Epithelial cell of esophagus (primary cell): ENCODE measurements at regions not wholly inside any gene's neighbourhood (a gene's known extent, or its start where the extent isn't known, plus 50 kb on each side); places are given as distances from the start of the nearest gene placed in this dataset.

Source experiments
- DNase-seq: peaks from one replicate; pipeline ENCODE4 v3.0.0; 2010; ENCODE audit warnings: low read depth
- H3K4me3 ChIP-seq: 2 replicates; pipeline ENCODE4 v1.5.1; 2011; ENCODE audit warnings: mild to moderate bottlenecking, low read length, control low read depth
- TF ChIP-seq, protein P1 (sequence below): IDR thresholded peaks from 2 replicates; pipeline ENCODE4 v1.5.1; 2011; ENCODE audit warnings: low read depth, mild to moderate bottlenecking, low read length, control low read depth, inconsistent platforms; ENCODE audit not compliant: insufficient read depth; ENCODE audit errors: missing control alignments

DNA sequence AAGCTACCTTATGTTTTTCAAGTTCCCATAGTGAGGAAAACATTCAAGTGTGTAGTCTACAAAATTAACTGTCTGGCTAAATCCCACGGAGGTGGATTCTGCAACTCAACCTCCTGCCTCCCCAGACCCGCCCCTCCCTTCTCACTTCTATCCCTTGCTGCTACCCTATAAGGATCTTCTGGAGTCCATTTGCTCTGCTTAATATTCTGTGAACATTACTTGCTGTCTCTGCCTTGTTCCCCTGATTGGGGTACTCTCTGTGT is 163.2 kb downstream of the KCNE4 start:
- TF ChIP-seq, protein P1, sequence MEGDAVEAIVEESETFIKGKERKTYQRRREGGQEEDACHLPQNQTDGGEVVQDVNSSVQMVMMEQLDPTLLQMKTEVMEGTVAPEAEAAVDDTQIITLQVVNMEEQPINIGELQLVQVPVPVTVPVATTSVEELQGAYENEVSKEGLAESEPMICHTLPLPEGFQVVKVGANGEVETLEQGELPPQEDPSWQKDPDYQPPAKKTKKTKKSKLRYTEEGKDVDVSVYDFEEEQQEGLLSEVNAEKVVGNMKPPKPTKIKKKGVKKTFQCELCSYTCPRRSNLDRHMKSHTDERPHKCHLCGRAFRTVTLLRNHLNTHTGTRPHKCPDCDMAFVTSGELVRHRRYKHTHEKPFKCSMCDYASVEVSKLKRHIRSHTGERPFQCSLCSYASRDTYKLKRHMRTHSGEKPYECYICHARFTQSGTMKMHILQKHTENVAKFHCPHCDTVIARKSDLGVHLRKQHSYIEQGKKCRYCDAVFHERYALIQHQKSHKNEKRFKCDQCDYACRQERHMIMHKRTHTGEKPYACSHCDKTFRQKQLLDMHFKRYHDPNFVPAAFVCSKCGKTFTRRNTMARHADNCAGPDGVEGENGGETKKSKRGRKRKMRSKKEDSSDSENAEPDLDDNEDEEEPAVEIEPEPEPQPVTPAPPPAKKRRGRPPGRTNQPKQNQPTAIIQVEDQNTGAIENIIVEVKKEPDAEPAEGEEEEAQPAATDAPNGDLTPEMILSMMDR = no peak
- no peak for DNase-seq
- no peak overlapping the region for H3K4me3 ChIP-seq

DNA sequence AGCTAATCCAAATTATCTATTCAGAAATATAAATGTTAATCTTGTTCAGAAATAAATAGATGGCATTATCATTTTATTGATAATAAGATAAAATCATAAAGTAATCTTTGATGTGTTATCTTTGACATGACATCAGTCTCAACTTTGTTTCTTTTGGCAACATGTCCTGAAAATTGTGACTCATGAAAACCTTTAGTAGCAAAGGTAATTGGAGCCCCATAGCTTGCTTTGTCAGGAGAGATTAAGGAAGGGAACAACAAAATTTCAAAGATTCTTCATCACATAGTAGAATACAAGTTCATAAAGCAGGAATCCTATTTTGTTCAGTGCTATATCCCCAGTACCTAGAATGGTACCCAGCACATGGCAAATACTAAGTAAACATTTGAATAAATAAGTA is 165.4 kb downstream of the KCNE4 start:
- TF ChIP-seq, protein P1 = no peak
- DNase-seq = peak; percentile 62
- no peak overlapping the region for H3K4me3 ChIP-seq

DNA sequence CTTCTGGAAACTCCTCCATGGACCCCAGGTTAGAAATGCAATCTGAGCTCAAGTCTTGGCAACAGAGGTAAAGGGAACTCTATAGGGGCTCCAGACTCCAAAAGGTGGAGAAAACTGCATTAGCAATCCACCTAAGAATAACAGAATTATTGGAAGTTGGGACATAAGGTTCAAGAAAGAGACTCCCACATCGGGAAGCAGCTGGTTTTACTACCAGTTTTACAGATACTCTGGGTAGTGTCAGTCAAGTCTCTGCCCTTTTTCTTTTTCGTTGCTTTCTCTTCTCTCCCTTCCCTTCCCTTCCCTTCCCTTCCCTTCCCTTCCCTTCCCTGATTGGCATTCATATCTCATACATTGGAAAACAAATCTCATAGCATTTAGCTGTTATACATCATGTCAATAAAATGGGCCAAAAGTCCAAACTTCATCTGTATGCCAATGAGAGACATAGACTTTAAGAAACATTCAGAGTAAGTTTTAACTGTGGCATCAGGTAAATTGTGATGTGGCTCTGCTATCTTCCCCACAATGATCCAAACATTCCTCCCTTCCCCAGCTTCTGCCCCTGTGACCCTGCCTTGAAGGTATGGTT is 166.7 kb downstream of the KCNE4 start:
- H3K4me3 ChIP-seq = no peak overlapping the region
- TF ChIP-seq, protein P1 = no peak
- DNase-seq = no peak

DNA sequence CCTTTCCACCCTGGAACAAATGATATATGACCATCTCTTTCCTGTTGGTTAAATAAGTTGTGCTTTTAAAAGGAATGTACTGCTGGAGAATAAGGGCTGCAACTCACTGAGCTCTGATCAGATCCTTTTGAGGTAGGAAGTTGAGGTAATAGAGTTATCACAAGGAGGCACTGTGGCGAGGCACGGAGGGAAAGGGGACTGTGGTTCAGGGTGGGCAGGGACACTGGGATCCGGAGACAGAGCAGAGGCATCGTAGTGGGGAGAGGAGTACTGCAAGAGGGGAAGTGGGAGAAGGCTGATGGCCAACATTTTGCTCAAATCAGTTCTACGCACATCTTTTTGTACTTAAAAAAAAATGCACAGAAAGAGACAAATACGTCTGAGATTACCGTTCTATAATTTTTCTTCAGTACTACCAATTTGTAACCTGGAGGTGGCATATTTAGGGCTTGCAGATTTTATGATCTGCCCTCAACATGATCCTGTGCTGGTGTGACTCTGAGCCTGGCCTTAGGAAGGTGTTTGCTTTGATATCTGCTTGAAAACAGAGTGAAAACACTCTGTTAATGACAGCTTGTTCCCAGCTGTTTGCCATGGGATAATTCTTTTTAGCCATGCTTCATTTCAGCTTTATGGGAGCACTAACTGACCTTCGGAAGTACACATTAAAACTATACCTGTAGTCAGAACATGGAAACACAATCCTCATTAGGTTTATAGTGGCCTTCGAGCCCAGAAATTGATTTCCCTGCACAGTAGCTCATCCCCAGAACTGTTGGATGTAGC is 168.1 kb downstream of the KCNE4 start:
- TF ChIP-seq, protein P1 = no peak
- no peak overlapping the region for H3K4me3 ChIP-seq
- DNase-seq = no peak

DNA sequence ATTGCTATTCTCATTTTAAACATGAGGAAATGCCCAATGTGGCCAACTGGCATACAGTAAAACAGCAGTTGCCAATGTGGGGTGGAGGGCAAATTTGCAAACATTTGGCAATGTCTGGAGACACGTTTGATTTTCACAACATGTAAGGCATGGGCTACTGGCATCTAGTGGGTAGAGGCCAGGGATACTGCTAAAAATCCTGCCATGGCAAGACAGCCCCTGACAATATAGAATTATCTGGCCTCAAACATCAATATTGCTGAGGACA is 168.6 kb downstream of the KCNE4 start:
- TF ChIP-seq, protein P1 = no peak
- no peak overlapping the region for H3K4me3 ChIP-seq
- no peak for DNase-seq

DNA sequence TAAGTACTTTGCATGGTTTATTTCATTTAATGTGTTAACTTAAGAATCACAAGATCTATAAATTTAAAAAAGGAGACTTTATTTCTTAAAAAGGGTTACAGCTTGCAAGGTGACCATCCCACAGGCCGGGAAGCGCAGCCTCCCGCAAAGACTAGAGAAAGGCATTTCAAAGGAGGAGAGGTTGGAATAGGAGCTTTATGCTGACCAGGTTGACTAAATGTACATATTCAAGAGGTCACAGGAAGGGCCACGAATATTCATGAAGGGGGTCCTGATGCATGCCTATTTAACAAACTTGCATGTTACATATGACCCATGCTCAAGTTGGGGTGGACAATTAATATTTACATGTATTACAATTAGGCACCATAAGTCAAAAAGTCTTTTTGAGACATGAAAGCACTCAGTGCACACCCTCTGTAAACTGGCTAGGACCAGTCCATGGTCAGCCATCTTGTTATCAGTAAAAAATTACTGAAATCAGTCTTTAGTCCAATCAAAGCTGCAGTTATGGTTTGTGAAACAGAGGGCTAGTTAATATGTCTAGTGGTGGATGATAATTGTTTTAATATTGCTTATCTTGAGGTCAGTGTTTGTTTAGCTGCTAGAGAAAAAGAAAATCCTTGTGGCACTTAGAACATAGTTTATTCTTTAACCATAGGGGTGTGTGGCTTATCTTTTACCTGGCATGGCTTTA is 169.3 kb downstream of the KCNE4 start:
- DNase-seq = no peak
- TF ChIP-seq, protein P1 = no peak

More for the DNA sequence above, 169.3 kb downstream of the KCNE4 start:
- no peak overlapping the region for H3K4me3 ChIP-seq
